Neural cell (in vitro differentiated cells): ENCODE measurements at regions not wholly inside any gene's neighbourhood (a gene's known extent, or its start where the extent isn't known, plus 50 kb on each side); places are given as distances from the start of the nearest gene placed in this dataset.

Experiments
- EP300 ChIP-seq: fragments of 450-650 bp; conservative IDR thresholded peaks from 2 replicates; pipeline ENCODE4 v1.6.1; 2014; ENCODE audit warnings: antibody characterized with exemption, mild to moderate bottlenecking, moderate library complexity; ENCODE audit not compliant: poor library complexity, severe bottlenecking
- EZH2 ChIP-seq: fragments of 200-600, 300-800 bp; shearing (Covaris generic), sonication (generic); IDR thresholded peaks from 2 replicates; pipeline ENCODE4 v1.6.1; 2014; ENCODE audit warnings: antibody characterized with exemption, low read length, borderline replicate concordance, mild to moderate bottlenecking; ENCODE audit not compliant: insufficient read depth, poor library complexity, severe bottlenecking
- MXI1 ChIP-seq: fragments of 450-650 bp; conservative IDR thresholded peaks from 2 replicates; pipeline ENCODE4 v1.6.1; 2014; ENCODE audit warnings: antibody characterized with exemption, mild to moderate bottlenecking; ENCODE audit not compliant: poor library complexity, severe bottlenecking
- POLR2AphosphoS5 ChIP-seq: IDR thresholded peaks from 2 replicates; pipeline ENCODE4 v1.6.1; 2012
- RAD21 ChIP-seq: fragments of 450-650 bp; conservative IDR thresholded peaks from 2 replicates; pipeline ENCODE4 v1.6.1; 2014; ENCODE audit warnings: antibody characterized with exemption, mild to moderate bottlenecking, moderate library complexity
- SMC3 ChIP-seq: fragments of 450-650 bp; conservative IDR thresholded peaks from 2 replicates; pipeline ENCODE4 v1.6.1; 2014; ENCODE audit warnings: antibody characterized with exemption, mild to moderate bottlenecking, moderate library complexity; ENCODE audit not compliant: poor library complexity
- TF ChIP-seq, protein P1 (sequence below): fragments of 450-650 bp; IDR thresholded peaks from 2 replicates; pipeline ENCODE4 v1.5.1; 2014; ENCODE audit warnings: antibody characterized with exemption, mild to moderate bottlenecking, moderate library complexity; ENCODE audit not compliant: poor library complexity, severe bottlenecking
- TF ChIP-seq, protein P2 (sequence below): IDR thresholded peaks from 2 replicates; pipeline ENCODE4 v1.6.1; 2012; ENCODE audit warnings: borderline replicate concordance

DNA sequence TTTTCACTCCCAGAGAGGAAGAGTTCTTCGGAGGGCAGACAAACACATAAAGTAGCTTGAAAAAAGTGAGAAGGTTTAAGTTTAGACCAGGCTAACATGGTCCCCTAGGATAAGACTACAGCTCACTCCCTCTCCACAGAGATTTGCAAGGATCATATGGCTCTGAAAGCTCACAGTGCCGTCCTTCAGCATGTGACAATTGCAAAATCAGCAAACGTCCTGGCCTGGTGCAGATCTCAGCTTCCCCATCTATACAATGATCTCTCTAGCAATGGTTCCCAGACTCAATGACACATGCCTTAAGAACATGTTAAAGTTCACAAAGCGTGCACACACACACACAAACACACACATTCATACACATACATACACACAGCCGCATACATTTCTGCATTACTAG, 327.6 kb downstream of the ACTL7B start:
- TF ChIP-seq, protein P1, sequence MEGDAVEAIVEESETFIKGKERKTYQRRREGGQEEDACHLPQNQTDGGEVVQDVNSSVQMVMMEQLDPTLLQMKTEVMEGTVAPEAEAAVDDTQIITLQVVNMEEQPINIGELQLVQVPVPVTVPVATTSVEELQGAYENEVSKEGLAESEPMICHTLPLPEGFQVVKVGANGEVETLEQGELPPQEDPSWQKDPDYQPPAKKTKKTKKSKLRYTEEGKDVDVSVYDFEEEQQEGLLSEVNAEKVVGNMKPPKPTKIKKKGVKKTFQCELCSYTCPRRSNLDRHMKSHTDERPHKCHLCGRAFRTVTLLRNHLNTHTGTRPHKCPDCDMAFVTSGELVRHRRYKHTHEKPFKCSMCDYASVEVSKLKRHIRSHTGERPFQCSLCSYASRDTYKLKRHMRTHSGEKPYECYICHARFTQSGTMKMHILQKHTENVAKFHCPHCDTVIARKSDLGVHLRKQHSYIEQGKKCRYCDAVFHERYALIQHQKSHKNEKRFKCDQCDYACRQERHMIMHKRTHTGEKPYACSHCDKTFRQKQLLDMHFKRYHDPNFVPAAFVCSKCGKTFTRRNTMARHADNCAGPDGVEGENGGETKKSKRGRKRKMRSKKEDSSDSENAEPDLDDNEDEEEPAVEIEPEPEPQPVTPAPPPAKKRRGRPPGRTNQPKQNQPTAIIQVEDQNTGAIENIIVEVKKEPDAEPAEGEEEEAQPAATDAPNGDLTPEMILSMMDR, result no peak
- TF ChIP-seq EZH2, result no peak
- no peak for TF ChIP-seq RAD21
- TF ChIP-seq, protein P2, sequence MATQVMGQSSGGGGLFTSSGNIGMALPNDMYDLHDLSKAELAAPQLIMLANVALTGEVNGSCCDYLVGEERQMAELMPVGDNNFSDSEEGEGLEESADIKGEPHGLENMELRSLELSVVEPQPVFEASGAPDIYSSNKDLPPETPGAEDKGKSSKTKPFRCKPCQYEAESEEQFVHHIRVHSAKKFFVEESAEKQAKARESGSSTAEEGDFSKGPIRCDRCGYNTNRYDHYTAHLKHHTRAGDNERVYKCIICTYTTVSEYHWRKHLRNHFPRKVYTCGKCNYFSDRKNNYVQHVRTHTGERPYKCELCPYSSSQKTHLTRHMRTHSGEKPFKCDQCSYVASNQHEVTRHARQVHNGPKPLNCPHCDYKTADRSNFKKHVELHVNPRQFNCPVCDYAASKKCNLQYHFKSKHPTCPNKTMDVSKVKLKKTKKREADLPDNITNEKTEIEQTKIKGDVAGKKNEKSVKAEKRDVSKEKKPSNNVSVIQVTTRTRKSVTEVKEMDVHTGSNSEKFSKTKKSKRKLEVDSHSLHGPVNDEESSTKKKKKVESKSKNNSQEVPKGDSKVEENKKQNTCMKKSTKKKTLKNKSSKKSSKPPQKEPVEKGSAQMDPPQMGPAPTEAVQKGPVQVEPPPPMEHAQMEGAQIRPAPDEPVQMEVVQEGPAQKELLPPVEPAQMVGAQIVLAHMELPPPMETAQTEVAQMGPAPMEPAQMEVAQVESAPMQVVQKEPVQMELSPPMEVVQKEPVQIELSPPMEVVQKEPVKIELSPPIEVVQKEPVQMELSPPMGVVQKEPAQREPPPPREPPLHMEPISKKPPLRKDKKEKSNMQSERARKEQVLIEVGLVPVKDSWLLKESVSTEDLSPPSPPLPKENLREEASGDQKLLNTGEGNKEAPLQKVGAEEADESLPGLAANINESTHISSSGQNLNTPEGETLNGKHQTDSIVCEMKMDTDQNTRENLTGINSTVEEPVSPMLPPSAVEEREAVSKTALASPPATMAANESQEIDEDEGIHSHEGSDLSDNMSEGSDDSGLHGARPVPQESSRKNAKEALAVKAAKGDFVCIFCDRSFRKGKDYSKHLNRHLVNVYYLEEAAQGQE, result no peak
- TF ChIP-seq EP300, result no peak
- TF ChIP-seq POLR2AphosphoS5, result no peak
- TF ChIP-seq MXI1, result no peak
- no peak for TF ChIP-seq SMC3
